ENCODE measurements at regions not wholly inside any gene's neighbourhood (a gene's known extent, or its start where the extent isn't known, plus 50 kb on each side); places are given as distances from the start of the nearest gene placed in this dataset.

- no peak for DNase-seq (ENCODE audit: low read depth in 2 of 2)
Observed at GRCh38 chr6:149216459-149216858, 101.1 kb upstream of the TAB2 start.

GRCh38 chr6:149217466-149217888 is 100.0 kb upstream of the TAB2 start:
- no peak for DNase-seq (ENCODE audit: low read depth in 2 of 2)

GRCh38 chr6:149218471-149218870 is 99.0 kb upstream of the TAB2 start:
- no peak for DNase-seq (ENCODE audit: low read depth in 2 of 2)

- DNase-seq (ENCODE audit: low read depth in 2 of 2), result no peak
Observed at GRCh38 chr6:149218915-149219314, 98.6 kb upstream of the TAB2 start.

GRCh38 chr6:149220882-149221773 is 96.4 kb upstream of the TAB2 start:
- no peak for DNase-seq (ENCODE audit: low read depth in 2 of 2)

- no peak for DNase-seq (ENCODE audit: low read depth in 2 of 2)
Observed at GRCh38 chr6:149221774-149222070, 95.8 kb upstream of the TAB2 start.

GRCh38 chr6:149223120-149223903 is 94.2 kb upstream of the TAB2 start:
- DNase-seq (ENCODE audit: low read depth in 2 of 2), result no peak

- DNase-seq (ENCODE audit: low read depth in 2 of 2), result no peak
Observed at GRCh38 chr6:149223904-149224351, 93.6 kb upstream of the TAB2 start.

GRCh38 chr6:149224399-149224798 is 93.1 kb upstream of the TAB2 start:
- DNase-seq (ENCODE audit: low read depth in 2 of 2), result no peak

- DNase-seq (ENCODE audit: low read depth in 2 of 2), result no peak
Observed at GRCh38 chr6:149225370-149225769, 92.1 kb upstream of the TAB2 start.

GRCh38 chr6:149225946-149226345 is 91.6 kb upstream of the TAB2 start:
- no peak for DNase-seq (ENCODE audit: low read depth in 2 of 2)

- DNase-seq (ENCODE audit: low read depth in 2 of 2), result no peak
Observed at GRCh38 chr6:149227796-149228195, 89.7 kb upstream of the TAB2 start.

GRCh38 chr6:149228311-149228955 is 89.1 kb upstream of the TAB2 start:
- DNase-seq (ENCODE audit: low read depth in 2 of 2), result no peak

- no peak for DNase-seq (ENCODE audit: low read depth in 2 of 2)
Observed at GRCh38 chr6:149229096-149229495, 88.4 kb upstream of the TAB2 start.

GRCh38 chr6:149230712-149231460 is 86.6 kb upstream of the TAB2 start:
- no peak for DNase-seq (ENCODE audit: low read depth in 2 of 2)

- no peak for DNase-seq (ENCODE audit: low read depth in 2 of 2)
Observed at GRCh38 chr6:149231778-149232177, 85.7 kb upstream of the TAB2 start.

GRCh38 chr6:149233056-149233715 is 84.3 kb upstream of the TAB2 start:
- DNase-seq (ENCODE audit: low read depth in 2 of 2), result no peak

GRCh38 chr6:149234051-149234962 is 83.2 kb upstream of the TAB2 start:
- DNase-seq (ENCODE audit: low read depth in 2 of 2), result no peak

- DNase-seq (ENCODE audit: low read depth in 2 of 2), result no peak
Observed at GRCh38 chr6:149235130-149235561, 82.4 kb upstream of the TAB2 start.

GRCh38 chr6:149236589-149236988 is 80.9 kb upstream of the TAB2 start:
- no peak for DNase-seq (ENCODE audit: low read depth in 2 of 2)
